Adrenal gland (tissue), 9 donors: ENCODE measurements at regions not wholly inside any gene's neighbourhood (a gene's known extent, or its start where the extent isn't known, plus 50 kb on each side); places are given as distances from the start of the nearest gene placed in this dataset.

ENCODE experiments used
- DNase-seq, 7 donors: peaks; one replicate each; pipeline ENCODE4 v3.0.0-alpha.2; 2019 to 2020
- H3K27ac ChIP-seq, 5 donors: fragments of 200-600 bp; sonication (generic) in 4 of 5; 1 replicate in 3 of 5; 2 replicates in 2 of 5; pipeline versions ENCODE4 v1.5.1 to v1.8.0; 2016 to 2020; ENCODE audit warnings: mild to moderate bottlenecking in 1 of 5
- H3K27me3 ChIP-seq: fragments of 200-600 bp; 2 replicates; pipeline ENCODE4 v1.8.0; 2021
- H3K36me3 ChIP-seq, 2 donors: fragments of 200-600 bp; replicated peaks in 1 of 2; 1 replicate in 1 of 2; 2 replicates in 1 of 2; pipeline versions ENCODE4 v1.5.1 to v1.8.0; 2018 to 2022
- H3K4me1 ChIP-seq, 2 donors: fragments of 200-600 bp; replicated peaks in 1 of 2; 1 replicate in 1 of 2; 2 replicates in 1 of 2; pipeline versions ENCODE4 v1.5.1 to v1.8.0; 2018 to 2021
- H3K4me3 ChIP-seq, 4 donors: fragments of 200-600 bp; sonication (generic) in 3 of 4; one replicate each; pipeline ENCODE4 v1.5.1; 2016 to 2018
- H3K9me3 ChIP-seq, 3 donors: fragments of 200-600 bp; sonication (generic) in 1 of 3; replicated peaks in 1 of 3; 1 replicate in 2 of 3; 2 replicates in 1 of 3; pipeline versions ENCODE4 v1.5.1 to v1.8.0; 2016 to 2021
- POLR2A ChIP-seq, 2 donors: fragments of 450-650 bp; IDR thresholded peaks; one replicate each; pipeline ENCODE4 v1.6.1; 2017; ENCODE audit warnings: antibody characterized with exemption in 2 of 2, mild to moderate bottlenecking in 2 of 2, moderate library complexity in 1 of 2
- WGBS, 4 donors: extraction: QIAGEN DNeasy Blood & Tissue Kit in 2 of 4; methylation state at CpG; one replicate each; pipeline versions ENCODE4 v1.1.5 to v1.1.7; 2013 to 2017; 5-methylcytosine and 5-hydroxymethylcytosine counted together
- intact Hi-C, 2 donors: fragments of 100-400 bp; cut with DNase I; formaldehyde crosslinking; loops; one replicate each; pipeline versions ENCODE4 v1.14.1 to v1.15.0; 2022 to 2023
- TF ChIP-seq, protein P1 (sequence below), 6 experiments: fragments of 450-650 bp in 4 of 6; fragments of 200-600 bp in 2 of 6; sonication (generic) in 1 of 6; IDR thresholded peaks; 1 replicate in 5 of 6; 2 replicates in 1 of 6; pipeline versions ENCODE4 v1.5.1 to v1.8.0; 2016 to 2021; ENCODE audit warnings: antibody characterized with exemption in 6 of 6, mild to moderate bottlenecking in 2 of 6, moderate library complexity in 1 of 6
- donor health status: healthy with polysubstance abuse.
- donor health status: Bipolar disorder and iron deficiency.
- donor health status: DM: yes; HTN: yes; CAD: no.
- donor health status: DM: no; HTN: no; CAD: no.
- donor health status: DM: no; HTN: no; CAD: no.

DNA sequence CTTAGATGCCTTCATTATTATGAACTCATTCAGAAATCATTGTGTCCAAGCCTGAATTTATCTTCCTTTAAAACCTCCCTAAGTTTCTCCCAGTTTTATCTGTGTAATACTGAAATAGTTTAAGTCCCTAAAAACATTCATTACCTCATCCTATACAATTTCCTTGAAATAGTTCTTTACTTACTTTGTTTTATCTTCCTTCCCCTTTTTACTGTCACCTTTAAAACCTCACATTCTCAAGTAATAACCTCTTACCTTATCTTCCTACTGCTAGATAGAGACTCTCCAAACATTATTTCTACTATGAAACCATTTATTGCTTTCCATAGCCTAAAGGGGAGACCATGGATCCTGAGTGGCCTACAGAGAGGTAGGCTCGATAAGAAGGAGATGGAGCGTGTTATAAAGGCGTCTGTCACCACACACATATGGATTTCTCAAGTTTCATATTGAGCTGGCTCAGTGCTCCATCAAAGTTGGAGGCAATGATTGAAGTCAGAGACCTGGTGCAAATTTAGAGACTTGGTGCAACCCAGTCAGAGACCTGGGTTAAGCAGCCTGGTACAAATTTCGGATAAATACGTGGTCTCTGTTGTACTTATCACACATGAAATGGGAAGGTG, 140.4 kb downstream of the NFKBIZ start:
- TF ChIP-seq POLR2A (IDR thresholded peaks at IDR 0.05), result no peak
- TF ChIP-seq, protein P1, sequence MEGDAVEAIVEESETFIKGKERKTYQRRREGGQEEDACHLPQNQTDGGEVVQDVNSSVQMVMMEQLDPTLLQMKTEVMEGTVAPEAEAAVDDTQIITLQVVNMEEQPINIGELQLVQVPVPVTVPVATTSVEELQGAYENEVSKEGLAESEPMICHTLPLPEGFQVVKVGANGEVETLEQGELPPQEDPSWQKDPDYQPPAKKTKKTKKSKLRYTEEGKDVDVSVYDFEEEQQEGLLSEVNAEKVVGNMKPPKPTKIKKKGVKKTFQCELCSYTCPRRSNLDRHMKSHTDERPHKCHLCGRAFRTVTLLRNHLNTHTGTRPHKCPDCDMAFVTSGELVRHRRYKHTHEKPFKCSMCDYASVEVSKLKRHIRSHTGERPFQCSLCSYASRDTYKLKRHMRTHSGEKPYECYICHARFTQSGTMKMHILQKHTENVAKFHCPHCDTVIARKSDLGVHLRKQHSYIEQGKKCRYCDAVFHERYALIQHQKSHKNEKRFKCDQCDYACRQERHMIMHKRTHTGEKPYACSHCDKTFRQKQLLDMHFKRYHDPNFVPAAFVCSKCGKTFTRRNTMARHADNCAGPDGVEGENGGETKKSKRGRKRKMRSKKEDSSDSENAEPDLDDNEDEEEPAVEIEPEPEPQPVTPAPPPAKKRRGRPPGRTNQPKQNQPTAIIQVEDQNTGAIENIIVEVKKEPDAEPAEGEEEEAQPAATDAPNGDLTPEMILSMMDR (IDR thresholded peaks at IDR 0.05), result no peak
- Histone ChIP-seq H3K4me1 (no peaks in the 10 kb centered on the region), H3K27me3 (no peaks in the 10 kb centered on the region), H3K27ac (no peak overlapping the region), H3K36me3 (no peaks in the 10 kb centered on the region), H3K4me3 (no peak overlapping the region), H3K9me3 (no peaks in the 10 kb centered on the region)
- WGBS, 4 donors, result 80 to 94% (median 84%) methylated on average over 5 of the region's 5 CpGs
- DNase-seq, result no peak
- intact Hi-C loops, result no loop called here

DNA sequence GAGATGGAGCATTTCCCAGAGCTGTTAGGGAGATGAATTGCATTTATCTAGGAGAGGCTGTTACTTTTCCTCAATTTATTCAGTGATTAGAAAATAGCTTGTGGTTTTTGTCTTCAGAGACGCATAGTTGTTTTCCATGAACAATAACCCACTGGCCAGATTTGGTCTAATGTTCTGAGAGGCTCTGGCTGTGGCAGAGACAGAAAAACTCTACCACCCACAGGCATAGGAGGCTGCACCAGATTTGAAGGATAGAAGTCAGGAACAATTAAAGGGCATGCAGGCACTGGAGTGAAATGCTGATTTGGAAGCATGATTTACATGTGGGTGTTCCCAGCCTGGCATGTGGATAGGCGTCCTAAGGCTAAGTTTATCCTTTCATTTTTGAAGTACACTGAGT, 143.5 kb downstream of the NFKBIZ start:
- no peak overlapping the region for H3K4me3 ChIP-seq
- no peak overlapping the region for H3K27ac ChIP-seq
- H3K9me3 ChIP-seq, result no peaks in the 10 kb centered on the region
- no peaks in the 10 kb centered on the region for H3K36me3 ChIP-seq
- no peak for DNase-seq
- TF ChIP-seq, protein P1 (IDR thresholded peaks at IDR 0.05), result no peak
- TF ChIP-seq POLR2A (IDR thresholded peaks at IDR 0.05), result no peak
- 53 to 67% (median 56%) methylated on average over 2 of the region's 2 CpGs for WGBS, 4 donors
- no peaks in the 10 kb centered on the region for H3K27me3 ChIP-seq
- no peaks in the 10 kb centered on the region for H3K4me1 ChIP-seq
- intact Hi-C loops, result no loop called here

DNA sequence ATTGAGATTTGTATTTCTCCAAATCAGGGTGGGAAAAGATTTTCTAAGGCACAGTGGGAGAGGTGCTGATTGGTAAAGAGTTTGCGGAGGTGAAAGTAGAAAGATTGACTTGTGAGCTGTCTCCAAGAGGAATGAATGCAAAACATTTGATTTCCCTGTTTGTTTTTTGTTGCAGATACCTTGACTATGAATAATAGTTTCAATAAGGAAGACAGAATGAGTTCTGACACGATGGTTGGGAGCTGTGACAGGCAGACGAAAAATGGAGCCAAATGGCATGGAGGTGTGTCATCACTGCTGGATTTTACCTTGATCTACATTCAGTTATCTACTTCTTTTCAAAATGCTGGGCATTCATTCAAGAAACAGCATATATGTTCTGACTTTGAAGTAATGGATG, 145.1 kb downstream of the NFKBIZ start:
- intact Hi-C loops, result no loop called here
- 54 to 74% (median 65%) methylated on average over 3 of the region's 3 CpGs for WGBS, 4 donors
- no peak for DNase-seq
- H3K27ac ChIP-seq, result no peak overlapping the region
- H3K4me3 ChIP-seq, result no peak overlapping the region
- H3K27me3 ChIP-seq, result no peaks in the 10 kb centered on the region
- no peak for TF ChIP-seq POLR2A (IDR thresholded peaks at IDR 0.05)
- TF ChIP-seq, protein P1 (IDR thresholded peaks at IDR 0.05), result no peak
- no peaks in the 10 kb centered on the region for H3K9me3 ChIP-seq
- H3K4me1 ChIP-seq, result no peaks in the 10 kb centered on the region
- H3K36me3 ChIP-seq, result no peaks in the 10 kb centered on the region

DNA sequence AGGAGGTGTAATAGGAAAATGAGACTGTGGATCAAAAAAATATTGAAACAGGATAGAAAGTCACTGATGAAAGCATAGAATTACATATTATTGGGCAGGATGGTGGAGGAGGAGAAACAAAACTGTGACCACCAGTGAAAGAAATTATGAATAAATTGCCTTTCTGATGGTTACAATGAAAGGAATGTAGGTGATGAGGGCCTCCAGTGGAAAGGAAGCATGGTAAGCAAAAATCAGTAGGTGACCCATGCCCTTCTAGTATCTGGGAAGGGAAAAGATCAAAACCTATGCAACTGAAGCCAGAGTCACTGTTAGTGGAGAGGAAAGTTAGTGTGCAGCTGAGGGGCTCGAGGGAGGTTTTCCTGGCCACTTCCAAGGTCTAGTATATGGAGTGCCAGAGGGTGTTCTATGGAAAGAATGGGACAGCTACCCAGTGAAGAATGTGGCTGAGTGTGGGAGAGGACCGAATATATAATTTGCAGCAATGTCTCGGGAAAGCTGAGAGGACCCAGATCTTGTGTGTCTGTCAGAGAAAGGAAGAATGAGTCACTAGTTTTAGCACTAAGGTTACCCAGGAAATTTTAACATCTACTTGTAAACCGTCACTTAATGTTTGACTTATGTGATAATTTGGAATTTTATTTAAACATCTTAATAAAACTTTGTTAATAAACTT, 146.2 kb downstream of the NFKBIZ start:
- 54 to 73% (median 62%) methylated on average over 4 of the region's 4 CpGs for WGBS, 4 donors
- TF ChIP-seq, protein P1 (IDR thresholded peaks at IDR 0.05), result no peak
- TF ChIP-seq POLR2A (IDR thresholded peaks at IDR 0.05), result no peak
- Histone ChIP-seq H3K27ac (no peak overlapping the region), H3K36me3 (no peaks in the 10 kb centered on the region), H3K27me3 (no peaks in the 10 kb centered on the region), H3K4me1 (no peaks in the 10 kb centered on the region), H3K4me3 (no peak overlapping the region), H3K9me3 (no peaks in the 10 kb centered on the region)
- intact Hi-C loops, result no loop called here
- DNase-seq, result no peak
